GM18505 (cell line): ENCODE measurements at regions not wholly inside any gene's neighbourhood (a gene's known extent, or its start where the extent isn't known, plus 50 kb on each side); places are given as distances from the start of the nearest gene placed in this dataset.
"Not testable (repeated sequence)": the region's sequence is repeated elsewhere in the genome, so short reads cannot be mapped to it uniquely, and the experiment has no call there.

Experiments
- ATAC-seq: cut with Tn5 transposase; IDR thresholded peaks from one replicate; pipeline ENCODE4 v1.9.1; 2021; ENCODE audit not compliant: unreplicated experiment
- POLR2A ChIP-seq: IDR thresholded peaks from 4 replicates; pipeline ENCODE4 v1.6.1; 2011; ENCODE audit warnings: borderline replicate concordance; ENCODE audit not compliant: insufficient read depth, insufficient read length; ENCODE audit errors: extremely low read depth

DNA sequence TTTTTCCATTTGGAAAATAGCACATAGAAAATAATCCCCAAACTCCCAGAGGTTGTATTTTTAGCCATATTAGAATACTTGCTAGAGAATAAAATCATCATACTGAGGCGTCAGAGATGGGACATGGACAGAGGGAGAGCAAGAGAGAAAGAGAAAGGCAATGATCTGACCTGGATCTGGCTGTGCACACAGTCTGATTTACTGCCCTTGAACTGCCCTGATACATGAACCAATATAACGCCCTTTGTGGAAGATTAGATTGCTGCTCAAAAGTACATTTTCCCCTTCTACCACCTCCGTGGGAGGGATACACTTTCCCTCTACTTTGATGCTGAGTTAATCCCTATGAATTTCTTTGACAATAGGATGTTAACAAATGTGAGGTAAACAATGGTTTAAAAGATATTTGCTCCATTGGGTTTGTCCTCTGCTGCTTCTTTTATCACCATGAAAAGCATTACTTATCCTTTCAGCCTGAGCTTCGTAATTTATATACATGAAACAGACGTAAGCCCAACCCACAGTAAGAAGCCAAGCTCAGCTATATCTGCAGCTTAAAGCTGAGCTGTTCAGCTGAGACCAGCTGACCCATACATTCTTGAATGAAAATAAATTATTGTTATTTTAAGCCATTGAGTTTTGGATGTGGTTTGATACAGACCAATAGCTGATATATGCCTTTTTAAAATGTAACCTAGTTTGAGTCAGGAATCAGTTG, 1664.6 kb upstream of the CELF4 start:
- no peak for ATAC-seq
- no peak for TF ChIP-seq POLR2A

DNA sequence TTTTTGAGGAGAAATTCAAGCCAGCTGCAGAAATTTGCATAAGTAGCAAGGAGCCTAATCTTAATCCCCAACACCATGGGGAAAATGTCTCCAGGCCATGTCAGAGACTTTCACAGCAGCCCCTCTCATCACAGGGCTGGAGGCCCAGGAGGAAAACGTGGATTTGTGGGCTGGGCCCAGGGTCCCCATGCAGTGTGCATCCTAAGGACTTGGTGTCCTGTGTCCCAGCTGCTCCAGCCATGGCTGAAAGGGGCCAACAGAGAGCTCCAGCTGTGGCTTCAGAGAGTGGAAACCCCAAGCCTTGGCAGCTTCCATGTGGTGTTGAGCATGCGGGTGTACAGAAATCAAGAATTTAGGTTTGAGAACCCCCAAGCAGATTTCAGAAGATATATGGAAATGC, 1662.2 kb upstream of the CELF4 start:
- not testable (repeated sequence) for ATAC-seq

DNA sequence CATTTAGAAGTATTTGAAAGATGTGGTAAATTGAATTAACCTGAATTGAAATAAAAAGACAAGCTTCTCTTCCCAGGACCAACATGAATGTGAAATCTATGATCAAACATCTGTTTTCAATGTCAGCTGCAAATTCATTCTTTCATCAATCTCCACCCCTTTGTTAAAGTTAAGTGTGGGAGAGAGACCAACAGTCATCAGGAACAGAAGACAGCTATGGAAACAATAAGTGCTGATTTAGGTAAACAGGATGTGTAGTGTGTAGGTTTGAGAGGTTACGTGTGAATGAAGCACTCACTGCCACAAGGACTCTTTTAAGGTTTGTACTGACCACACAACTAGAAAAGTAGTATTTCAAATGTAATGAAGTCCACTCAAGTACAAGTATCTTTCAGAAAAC, 1659.8 kb upstream of the CELF4 start:
- TF ChIP-seq POLR2A = no peak
- no peak for ATAC-seq

DNA sequence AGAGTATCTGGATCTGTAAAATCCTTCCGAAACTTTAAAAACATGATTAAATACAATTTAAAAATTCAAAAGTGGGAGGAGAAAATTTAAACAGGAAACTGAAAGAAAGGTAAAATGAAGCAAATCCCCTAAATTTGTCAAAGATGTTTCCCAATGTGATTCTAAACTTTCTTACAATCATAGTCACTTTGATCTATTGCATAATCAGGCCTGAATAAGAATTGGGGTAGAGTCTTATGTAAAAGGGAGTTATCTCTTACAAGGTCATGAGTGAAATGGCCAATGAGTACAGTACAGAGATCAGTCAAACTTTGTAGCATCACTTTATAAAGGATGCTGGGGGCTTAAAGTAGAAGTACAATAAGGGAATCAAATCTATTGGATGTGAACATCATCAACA, 1657.7 kb upstream of the CELF4 start:
- TF ChIP-seq POLR2A = no peak
- no peak for ATAC-seq

DNA sequence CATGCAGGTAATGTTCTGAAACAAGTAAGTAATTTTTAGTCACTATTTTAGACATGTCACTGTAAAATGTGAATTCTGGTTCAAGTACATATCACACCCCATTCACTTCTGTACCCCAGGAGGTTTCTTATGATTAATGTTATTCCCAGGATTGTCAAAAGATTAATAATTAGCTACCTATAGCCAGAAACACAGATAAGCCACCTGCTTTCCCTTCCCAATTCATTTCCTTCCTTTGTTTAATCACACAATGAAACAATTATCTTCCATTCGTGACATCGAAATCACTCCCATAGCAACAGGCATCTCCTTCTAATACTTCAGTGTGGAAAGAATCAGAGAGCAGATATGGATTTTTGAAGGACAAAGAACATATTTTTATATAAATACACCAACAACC, 1650.3 kb upstream of the CELF4 start:
- ATAC-seq = no peak
- no peak for TF ChIP-seq POLR2A

DNA sequence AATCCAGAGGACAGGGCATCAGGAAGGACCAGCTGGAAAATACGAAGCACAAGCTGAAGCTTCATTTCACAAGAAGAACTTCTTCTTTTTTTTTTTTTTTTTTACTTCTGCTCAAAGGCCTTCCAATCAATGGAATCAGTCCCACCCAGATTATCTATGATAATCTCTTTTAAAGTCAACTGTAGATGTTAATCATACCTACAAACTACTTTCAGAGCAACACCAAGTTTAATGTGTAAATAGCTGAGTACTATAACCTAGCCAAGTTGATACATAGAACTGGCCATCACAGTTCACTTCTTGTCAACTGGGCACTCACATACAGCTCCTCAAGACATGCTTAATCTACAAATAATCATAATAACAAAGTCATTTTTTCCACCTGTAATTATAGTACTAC, 1645.9 kb upstream of the CELF4 start:
- TF ChIP-seq POLR2A = no peak
- no peak for ATAC-seq

DNA sequence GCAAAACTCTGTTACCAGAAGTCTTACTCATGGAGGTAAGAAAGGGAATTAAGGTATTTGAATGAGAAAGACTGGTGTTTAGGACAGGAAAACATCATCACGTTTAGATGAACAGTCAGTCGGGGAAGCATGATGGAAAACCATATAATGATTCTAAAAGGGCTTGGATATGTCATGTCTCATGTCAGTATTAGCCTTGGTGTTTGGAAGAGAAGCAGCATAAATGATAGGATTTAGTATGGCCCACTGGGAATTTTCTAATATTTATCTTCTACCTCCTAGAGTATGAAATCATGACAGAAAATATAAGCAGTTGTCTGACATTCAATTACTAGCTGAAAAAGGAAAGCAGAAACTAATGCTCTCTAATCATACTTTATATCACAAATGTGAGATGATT, 1643.6 kb upstream of the CELF4 start:
- no peak for ATAC-seq
- no peak for TF ChIP-seq POLR2A

DNA sequence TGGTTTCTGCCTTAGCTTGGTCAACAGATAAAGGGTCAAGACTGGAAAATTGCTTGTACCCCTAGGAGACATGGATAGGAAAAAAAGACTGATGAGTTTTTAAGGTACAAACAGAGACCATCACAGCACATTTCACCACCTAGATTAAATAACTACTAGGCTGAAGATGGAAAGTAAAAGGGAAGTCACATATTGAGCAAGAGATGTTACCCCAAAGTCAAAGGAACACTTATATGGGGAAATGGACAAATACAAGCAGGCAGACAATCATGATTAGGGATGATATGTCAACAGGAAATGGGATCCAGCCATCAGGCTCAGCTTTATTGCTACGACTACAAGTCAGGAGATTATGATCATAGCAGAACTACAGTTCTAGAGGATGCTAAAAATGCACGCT, 1643.1 kb upstream of the CELF4 start:
- TF ChIP-seq POLR2A = no peak
- no peak for ATAC-seq

DNA sequence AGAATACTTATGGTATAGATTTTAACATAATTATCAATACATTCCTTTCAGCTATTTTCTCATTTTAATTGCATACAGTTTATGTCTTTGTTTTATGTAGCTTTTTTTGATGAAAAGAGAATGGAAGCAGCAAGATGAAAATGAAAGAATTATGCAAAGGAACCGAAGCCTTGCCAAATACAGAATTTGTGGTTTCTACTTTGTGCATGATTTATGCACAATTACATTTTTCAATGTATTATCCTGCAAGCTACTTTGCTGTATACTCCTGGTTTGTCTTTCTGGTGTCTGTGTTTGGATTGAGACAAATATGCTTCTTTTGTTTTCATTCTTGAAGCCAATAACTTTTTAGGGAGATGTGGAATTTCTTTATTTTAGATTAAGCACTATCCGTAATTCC, 1642.6 kb upstream of the CELF4 start:
- no peak for ATAC-seq
- no peak for TF ChIP-seq POLR2A

DNA sequence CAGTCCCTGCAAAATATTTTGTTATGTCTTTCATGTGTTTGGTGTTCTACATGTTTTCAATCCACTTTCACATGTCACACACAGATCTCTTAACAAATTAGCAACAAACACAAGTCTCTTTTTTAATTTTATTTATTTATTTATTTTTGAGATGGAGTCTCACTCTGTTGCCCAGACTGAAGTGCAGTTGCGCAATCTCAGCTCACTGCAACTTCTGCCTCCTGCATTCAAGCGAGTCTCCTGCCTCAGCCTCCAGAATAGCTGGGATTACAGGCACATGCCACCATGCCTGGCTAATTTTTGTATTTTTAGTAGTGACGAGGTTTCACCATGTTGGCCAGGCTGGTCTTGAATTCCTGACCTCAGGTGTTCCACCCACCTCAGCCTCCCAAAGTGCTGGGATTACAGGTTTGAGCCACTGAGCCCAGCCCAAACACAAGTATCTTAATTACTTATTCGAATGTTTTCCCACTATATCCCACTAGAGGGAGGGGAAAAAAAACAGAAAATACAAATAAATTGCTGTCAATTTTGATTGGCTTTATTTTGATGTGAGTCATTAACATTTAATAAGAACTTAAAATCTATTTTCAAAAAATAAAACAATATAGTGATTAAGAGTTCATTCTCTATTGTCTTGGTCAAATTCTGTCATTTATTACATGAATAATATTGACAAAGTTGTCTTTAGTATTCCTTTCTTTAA, 1641.0 kb upstream of the CELF4 start:
- not testable (repeated sequence) for ATAC-seq

DNA sequence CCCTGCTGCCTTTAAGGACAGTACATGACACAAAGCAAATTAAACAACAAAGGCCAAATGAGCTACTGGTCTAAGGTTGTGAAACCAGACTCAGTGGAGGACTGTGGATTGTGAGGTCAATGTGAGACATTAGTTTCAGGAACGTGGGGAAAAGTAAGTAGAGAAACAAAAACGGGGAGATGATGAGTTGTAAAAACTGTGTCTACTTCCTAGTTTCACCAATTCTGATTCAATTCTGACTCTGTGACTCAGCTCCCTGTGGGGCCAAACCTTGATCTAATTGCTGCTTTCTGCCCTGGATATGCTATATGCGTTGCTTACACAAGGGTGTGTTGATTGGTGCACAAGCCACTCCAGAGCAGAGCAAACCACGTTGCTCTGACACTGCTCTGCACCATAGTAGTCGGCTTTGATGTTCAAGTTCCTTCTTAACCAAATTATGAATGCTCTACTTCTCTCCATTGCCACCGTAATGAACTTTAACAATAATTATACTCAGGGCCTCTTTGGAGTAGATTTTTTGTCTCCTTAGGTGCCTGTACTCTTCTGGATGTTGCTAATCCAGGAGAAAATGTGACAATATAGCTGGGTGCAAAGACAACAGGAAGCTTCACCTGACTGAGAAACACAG, 1640.1 kb upstream of the CELF4 start:
- ATAC-seq = no peak
- TF ChIP-seq POLR2A = no peak

DNA sequence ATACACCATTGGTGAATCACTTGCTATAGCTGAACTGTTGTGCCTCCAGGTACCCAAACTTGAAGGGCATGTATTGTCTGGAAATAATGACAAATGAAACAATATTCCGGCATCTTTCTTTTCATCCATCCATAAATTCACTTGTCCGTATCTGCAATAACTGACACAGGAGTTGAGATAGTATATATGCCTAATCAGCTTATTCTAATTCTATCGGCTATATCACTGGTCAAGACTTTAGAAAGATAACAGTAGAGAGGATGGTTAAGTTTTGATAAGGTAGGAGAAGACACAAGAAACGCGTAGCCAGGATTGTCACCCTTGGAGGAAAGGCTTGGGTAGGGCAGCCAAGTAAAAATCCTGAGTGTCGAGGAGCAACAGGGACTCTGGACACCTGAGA, 1634.6 kb upstream of the CELF4 start:
- no peak for ATAC-seq

DNA sequence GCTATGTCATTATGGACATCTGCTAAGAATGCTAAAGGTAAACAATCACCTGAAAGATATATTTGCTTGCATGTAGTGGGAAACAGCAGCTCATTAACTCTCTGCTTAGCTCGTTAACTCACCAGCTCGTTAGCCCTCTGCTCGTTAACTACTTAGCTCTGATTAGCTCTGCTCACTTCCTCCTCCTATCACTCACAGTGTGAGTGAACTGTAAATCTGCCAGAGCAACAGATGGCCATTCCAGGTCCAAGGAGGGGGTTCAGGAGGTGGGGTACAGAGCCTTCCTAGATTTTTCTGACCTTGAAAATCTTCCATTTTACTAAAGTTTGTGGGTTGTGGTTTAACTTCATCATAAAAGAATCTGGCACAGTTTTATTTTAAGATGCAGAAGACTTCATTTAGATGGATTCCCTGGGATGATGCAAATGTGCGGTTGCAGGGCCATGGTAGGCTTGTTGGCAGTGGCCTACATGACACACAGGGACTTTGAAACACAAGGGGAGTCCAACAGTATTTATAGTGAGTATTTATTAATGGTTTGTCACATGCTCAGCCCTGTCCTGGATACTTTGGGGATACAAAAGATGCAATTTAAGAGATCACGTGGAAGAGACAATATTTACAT, 1633.7 kb upstream of the CELF4 start:
- TF ChIP-seq POLR2A = no peak

More for the DNA sequence above, 1634.6 kb upstream of the CELF4 start:
- no peak for TF ChIP-seq POLR2A

DNA sequence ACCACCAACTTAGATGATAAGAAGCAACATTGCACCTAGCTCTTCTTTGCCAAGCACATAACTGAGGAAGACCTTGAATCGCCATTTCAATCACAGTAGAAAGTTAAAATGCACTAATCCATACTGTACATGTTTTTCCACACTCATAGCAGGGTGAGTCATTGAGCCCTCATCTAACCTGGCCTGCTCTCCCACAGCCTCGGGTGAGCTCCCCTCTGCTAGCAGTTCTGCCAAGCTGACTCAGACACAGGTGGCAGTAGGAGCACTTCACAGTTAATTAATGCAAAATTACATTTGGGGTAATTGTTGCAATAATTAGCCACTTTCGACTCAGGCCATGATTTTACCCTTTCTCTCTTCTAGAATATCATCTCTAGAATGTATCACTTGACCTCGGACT, 1632.8 kb upstream of the CELF4 start:
- no peak for TF ChIP-seq POLR2A
- no peak for ATAC-seq

More for the DNA sequence above, 1633.7 kb upstream of the CELF4 start:
- no peak for ATAC-seq
